VCaP (cell line): ENCODE measurements at regions not wholly inside any gene's neighbourhood (a gene's known extent, or its start where the extent isn't known, plus 50 kb on each side); places are given as distances from the start of the nearest gene placed in this dataset.
"Not testable (repeated sequence)": the region's sequence is repeated elsewhere in the genome, so short reads cannot be mapped to it uniquely, and the experiment has no call there.

Experiments used
- H3K27ac ChIP-seq: fragments of 450-650 bp; 2 replicates; pipeline ENCODE4 v1.5.1; 2017
- TF ChIP-seq, protein P1 (sequence below): fragments of 450-650 bp; conservative IDR thresholded peaks from 2 replicates; pipeline ENCODE4 v1.5.1; 2017; ENCODE audit warnings: mild to moderate bottlenecking, moderate library complexity

- TF ChIP-seq, protein P1, sequence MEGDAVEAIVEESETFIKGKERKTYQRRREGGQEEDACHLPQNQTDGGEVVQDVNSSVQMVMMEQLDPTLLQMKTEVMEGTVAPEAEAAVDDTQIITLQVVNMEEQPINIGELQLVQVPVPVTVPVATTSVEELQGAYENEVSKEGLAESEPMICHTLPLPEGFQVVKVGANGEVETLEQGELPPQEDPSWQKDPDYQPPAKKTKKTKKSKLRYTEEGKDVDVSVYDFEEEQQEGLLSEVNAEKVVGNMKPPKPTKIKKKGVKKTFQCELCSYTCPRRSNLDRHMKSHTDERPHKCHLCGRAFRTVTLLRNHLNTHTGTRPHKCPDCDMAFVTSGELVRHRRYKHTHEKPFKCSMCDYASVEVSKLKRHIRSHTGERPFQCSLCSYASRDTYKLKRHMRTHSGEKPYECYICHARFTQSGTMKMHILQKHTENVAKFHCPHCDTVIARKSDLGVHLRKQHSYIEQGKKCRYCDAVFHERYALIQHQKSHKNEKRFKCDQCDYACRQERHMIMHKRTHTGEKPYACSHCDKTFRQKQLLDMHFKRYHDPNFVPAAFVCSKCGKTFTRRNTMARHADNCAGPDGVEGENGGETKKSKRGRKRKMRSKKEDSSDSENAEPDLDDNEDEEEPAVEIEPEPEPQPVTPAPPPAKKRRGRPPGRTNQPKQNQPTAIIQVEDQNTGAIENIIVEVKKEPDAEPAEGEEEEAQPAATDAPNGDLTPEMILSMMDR: no peak
Measured at GRCh38 chr1:196060539-196060938, 547.7 kb downstream of the KCNT2 start.

DNA sequence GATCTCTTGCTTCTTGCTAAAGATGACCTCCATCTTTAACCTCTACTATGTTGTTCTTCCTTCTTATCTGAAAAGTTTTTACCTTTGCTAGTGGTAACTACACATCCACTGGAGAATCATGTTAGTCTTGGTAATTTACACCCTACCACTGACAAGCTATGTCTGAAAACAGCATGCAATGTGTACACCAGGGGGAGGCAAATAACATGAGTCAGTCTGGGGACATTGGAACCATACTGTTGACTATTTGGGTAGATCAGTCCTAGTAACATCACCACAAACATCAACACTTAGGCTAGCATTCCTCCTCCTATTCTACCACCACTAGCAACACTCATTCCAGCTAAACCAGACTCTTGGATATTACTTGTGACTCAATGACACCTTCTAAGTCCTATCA is 549.0 kb downstream of the KCNT2 start:
- TF ChIP-seq, protein P1: no peak

More at GRCh38 chr1:196060539-196060938, 547.7 kb downstream of the KCNT2 start:
- H3K27ac ChIP-seq: no peak overlapping the region

GRCh38 chr1:196056966-196057365 is 551.3 kb downstream of the KCNT2 start:
- peak overlapping the region; percentile 77 for H3K27ac ChIP-seq
- TF ChIP-seq, protein P1: 0 out of 2 replicates have a peak, but pooled peaks have one; percentile 14

More for the DNA sequence above, 549.0 kb downstream of the KCNT2 start:
- no peak overlapping the region for H3K27ac ChIP-seq

- H3K27ac ChIP-seq: no peak overlapping the region
- TF ChIP-seq, protein P1: no peak
Measured at GRCh38 chr1:196049407-196049806, 558.8 kb downstream of the KCNT2 start.

DNA sequence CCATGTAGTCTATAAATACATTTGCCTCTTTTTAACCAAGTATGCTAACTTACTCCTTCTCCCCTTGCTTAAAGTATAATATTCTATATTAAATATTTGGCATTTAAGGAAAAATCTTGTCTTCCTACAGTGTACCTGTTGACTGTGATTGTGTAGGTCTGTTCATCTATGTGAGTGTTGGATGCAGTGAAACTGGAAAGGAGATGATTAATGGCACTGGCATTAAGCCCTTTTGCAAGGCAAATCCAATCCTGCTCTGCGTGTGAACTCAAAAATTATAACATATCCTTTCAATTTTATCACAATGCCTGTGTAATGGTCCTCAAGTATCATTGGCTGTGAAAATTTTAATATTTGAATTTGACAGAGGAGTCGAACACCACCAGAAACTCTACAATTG is 565.0 kb downstream of the KCNT2 start:
- TF ChIP-seq, protein P1: no peak
- H3K27ac ChIP-seq: no peak overlapping the region

- TF ChIP-seq, protein P1: no peak
- no peak overlapping the region for H3K27ac ChIP-seq
Measured at GRCh38 chr1:196034080-196034706, 574.0 kb downstream of the KCNT2 start.

DNA sequence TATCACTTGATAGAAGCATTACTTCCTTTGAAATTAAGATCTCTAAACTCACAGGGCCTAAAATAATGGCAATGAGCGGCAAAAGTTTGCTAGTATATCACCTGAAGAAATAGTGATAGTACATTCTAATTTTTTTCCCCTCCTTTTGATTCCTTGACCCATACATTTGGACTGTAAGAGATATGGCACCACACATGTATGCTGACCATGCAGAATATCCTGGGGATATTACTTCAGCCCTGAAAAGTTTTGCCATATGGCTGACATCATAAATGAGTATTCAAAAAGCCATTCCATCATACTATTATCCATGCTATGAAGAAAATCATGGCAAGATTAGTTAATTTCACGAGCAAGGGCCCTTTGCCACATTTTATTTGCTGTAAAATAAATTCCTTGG is 576.9 kb downstream of the KCNT2 start:
- H3K27ac ChIP-seq: not testable (repeated sequence)

DNA sequence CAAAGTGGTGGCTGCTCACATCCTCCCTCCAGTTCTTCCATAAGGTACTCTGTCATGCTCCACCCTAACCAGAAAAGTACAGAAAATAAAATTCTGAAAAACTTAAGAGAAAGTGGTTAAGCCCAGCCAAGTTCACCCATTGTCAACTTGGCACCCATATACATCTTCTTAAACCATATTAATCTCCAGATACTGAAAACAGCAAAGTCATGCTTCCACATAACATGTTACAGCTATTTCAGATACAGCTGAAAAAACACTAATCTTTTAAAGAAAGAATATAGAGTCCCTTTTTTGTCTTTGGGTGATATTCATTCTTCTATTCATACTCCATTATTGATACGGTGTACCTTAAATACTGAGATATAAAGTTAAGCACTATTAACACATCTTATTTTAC is 577.8 kb downstream of the KCNT2 start:
- H3K27ac ChIP-seq: no peak overlapping the region
- TF ChIP-seq, protein P1: no peak
